H9 (cell line): ENCODE measurements at regions not wholly inside any gene's neighbourhood (a gene's known extent, or its start where the extent isn't known, plus 50 kb on each side); places are given as distances from the start of the nearest gene placed in this dataset.

Experiments
- DNase-seq: peaks from one replicate; pipeline ENCODE4 v3.0.0-alpha.2; 2017
- H2AFZ ChIP-seq: one replicate; pipeline ENCODE4 v1.6.1; 2013; ENCODE audit warnings: mild to moderate bottlenecking, low read length, control low read depth, moderate library complexity
- H2AK5ac ChIP-seq: 2 replicates; pipeline ENCODE4 v1.6.1; 2013; ENCODE audit warnings: low read length, control low read depth, mixed read lengths; ENCODE audit not compliant: insufficient read length
- H2BK120ac ChIP-seq: one replicate; pipeline ENCODE4 v1.6.1; 2013; ENCODE audit warnings: low read depth, mild to moderate bottlenecking, low read length, control low read depth, inconsistent platforms; ENCODE audit not compliant: poor library complexity, severe bottlenecking
- H2BK12ac ChIP-seq: 2 replicates; pipeline ENCODE4 v1.6.1; 2013; ENCODE audit warnings: low read length, control low read depth, mixed read lengths, low read depth; ENCODE audit not compliant: insufficient read length
- H2BK15ac ChIP-seq: 2 replicates; pipeline ENCODE4 v1.6.1; 2013; ENCODE audit warnings: low read depth, low read length, control low read depth
- H2BK20ac ChIP-seq: one replicate; pipeline ENCODE4 v1.6.1; 2013; ENCODE audit warnings: low read depth, mild to moderate bottlenecking, low read length, control low read depth, inconsistent platforms; ENCODE audit not compliant: poor library complexity, severe bottlenecking
- H2BK5ac ChIP-seq: 2 replicates; pipeline ENCODE4 v1.6.1; 2013; ENCODE audit warnings: low read length, control low read depth, mixed read lengths; ENCODE audit not compliant: insufficient read length
- H3K14ac ChIP-seq: 2 replicates; pipeline ENCODE4 v1.6.1; 2013; ENCODE audit warnings: low read length, control low read depth; ENCODE audit not compliant: insufficient read depth
- H3K18ac ChIP-seq: 2 replicates; pipeline ENCODE4 v1.6.1; 2013; ENCODE audit warnings: low read depth, mild to moderate bottlenecking, mixed read lengths, low read length, control low read depth; ENCODE audit not compliant: insufficient read length
- H3K23ac ChIP-seq: 2 replicates; pipeline ENCODE4 v1.6.1; 2013; ENCODE audit warnings: low read length, control low read depth, mixed read lengths, low read depth; ENCODE audit not compliant: insufficient read length
- H3K23me2 ChIP-seq: 2 replicates; pipeline ENCODE4 v1.6.1; 2013; ENCODE audit warnings: low read depth, mild to moderate bottlenecking, mixed read lengths, low read length, control low read depth; ENCODE audit not compliant: insufficient read length, poor library complexity, severe bottlenecking
- H3K27ac ChIP-seq: 2 replicates; pipeline ENCODE4 v1.5.1; 2013; ENCODE audit warnings: low read length, control low read depth, mixed read lengths, low read depth; ENCODE audit not compliant: insufficient read length
- H3K27me3 ChIP-seq: 2 replicates; pipeline ENCODE4 v1.6.1; 2013; ENCODE audit warnings: low read length, control low read depth, inconsistent platforms; ENCODE audit not compliant: insufficient read depth
- H3K4ac ChIP-seq: 2 replicates; pipeline ENCODE4 v1.6.1; 2013; ENCODE audit warnings: low read depth, mild to moderate bottlenecking, control low read depth, inconsistent platforms, low read length, moderate library complexity
- H3K4me1 ChIP-seq: 2 replicates; pipeline ENCODE4 v1.6.1; 2013; ENCODE audit warnings: low read length, control low read depth, inconsistent platforms; ENCODE audit not compliant: insufficient read depth
- H3K4me2 ChIP-seq: 2 replicates; pipeline ENCODE4 v1.6.1; 2013; ENCODE audit warnings: low read length, control low read depth, mixed read lengths; ENCODE audit not compliant: insufficient read length, insufficient read depth
- H3K56ac ChIP-seq: 2 replicates; pipeline ENCODE4 v1.6.1; 2013; ENCODE audit warnings: low read depth, mild to moderate bottlenecking, mixed read lengths, low read length, control low read depth; ENCODE audit not compliant: insufficient read length
- H3K79me1 ChIP-seq: 2 replicates; pipeline ENCODE4 v1.6.1; 2013; ENCODE audit warnings: low read depth, mild to moderate bottlenecking, moderate library complexity, low read length, control low read depth, inconsistent platforms; ENCODE audit not compliant: insufficient read depth, poor library complexity, severe bottlenecking
- H3K79me2 ChIP-seq: 2 replicates; pipeline ENCODE4 v1.6.1; 2013; ENCODE audit warnings: low read length, control low read depth, inconsistent platforms; ENCODE audit not compliant: insufficient read depth
- H3K9ac ChIP-seq: 2 replicates; pipeline ENCODE4 v1.6.1; 2013; ENCODE audit warnings: low read length, control low read depth, mixed read lengths; ENCODE audit not compliant: insufficient read length; ENCODE audit errors: extremely low read depth
- H3K9me3 ChIP-seq: one replicate; pipeline ENCODE4 v1.6.1; 2013; ENCODE audit warnings: low read depth, low read length, inconsistent platforms; ENCODE audit not compliant: control insufficient read depth
- H3T11ph ChIP-seq: one replicate; pipeline ENCODE4 v1.6.1; 2013; ENCODE audit warnings: mild to moderate bottlenecking, low read length, control low read depth, inconsistent platforms
- H4K20me1 ChIP-seq: one replicate; pipeline ENCODE4 v1.6.1; 2013; ENCODE audit not compliant: control insufficient read depth, insufficient read length, insufficient read depth
- H4K5ac ChIP-seq: 2 replicates; pipeline ENCODE4 v1.6.1; 2013; ENCODE audit warnings: low read depth, mild to moderate bottlenecking, mixed read lengths, low read length, control low read depth; ENCODE audit not compliant: insufficient read length
- H4K8ac ChIP-seq: replicated peaks from 2 replicates; pipeline ENCODE4 v1.6.1; 2013; ENCODE audit warnings: low read length, control low read depth, mixed read lengths, low read depth; ENCODE audit not compliant: insufficient read length
- H4K91ac ChIP-seq: 2 replicates; pipeline ENCODE4 v1.6.1; 2013; ENCODE audit warnings: low read depth, mild to moderate bottlenecking, moderate library complexity, mixed read lengths, low read length, control low read depth; ENCODE audit not compliant: insufficient read length
- H3K27ac Mint-ChIP-seq, 3 experiments: 2 replicates in 2 of 3; 3 replicates in 1 of 3; pipeline ENCODE4 v1.8.0; 2020 to 2021; ENCODE audit warnings: mixed read lengths in 3 of 3, mild to moderate bottlenecking in 1 of 3, moderate library complexity in 1 of 3
- H3K27me3 Mint-ChIP-seq: 2 replicates; pipeline ENCODE4 v1.8.0; 2021; ENCODE audit warnings: low read depth, mild to moderate bottlenecking, moderate library complexity, mixed read lengths
- H3K36me3 Mint-ChIP-seq, 3 experiments: 2 replicates in 2 of 3; 3 replicates in 1 of 3; pipeline ENCODE4 v1.8.0; 2020 to 2021; ENCODE audit warnings: low read depth in 3 of 3, mixed read lengths in 3 of 3; ENCODE audit not compliant: insufficient read depth in 1 of 3
- H3K4me1 Mint-ChIP-seq, 2 experiments: 2 replicates each; pipeline ENCODE4 v1.8.0; 2020; ENCODE audit warnings: mixed read lengths in 2 of 2
- H3K4me3 Mint-ChIP-seq, 2 experiments: 2 replicates in 1 of 2; 3 replicates in 1 of 2; pipeline ENCODE4 v1.8.0; 2020 to 2021; ENCODE audit warnings: mild to moderate bottlenecking in 2 of 2, mixed read lengths in 2 of 2, moderate library complexity in 1 of 2
- H3K9me3 Mint-ChIP-seq, 2 experiments: 2 replicates in 1 of 2; 3 replicates in 1 of 2; pipeline ENCODE4 v1.8.0; 2020; ENCODE audit warnings: mild to moderate bottlenecking in 2 of 2, mixed read lengths in 2 of 2, moderate library complexity in 1 of 2
- CTCF ChIP-seq: fragments of 200-600 bp; sonication (generic); conservative IDR thresholded peaks from 3 replicates; pipeline ENCODE4 v1.8.0; 2021; ENCODE audit warnings: antibody characterized with exemption, mild to moderate bottlenecking
- WGBS: extraction: QIAGEN DNeasy Blood & Tissue Kit; methylation state at CpG from one replicate; pipeline ENCODE4 v1.1.7; 2013; ENCODE audit warnings: missing lambda C conversion rate, low lambda C conversion rate, mixed read lengths; ENCODE audit not compliant: insufficient read length; ENCODE audit errors: extremely low coverage; 5-methylcytosine and 5-hydroxymethylcytosine counted together

GRCh38 chr10:43923328-43923727 lies 274.6 kb upstream of the ZNF32 start:
- Histone ChIP-seq H3K27me3 (no peaks in the 10 kb centered on the region), H4K20me1 (no peaks in the 10 kb centered on the region), H3T11ph (no peak overlapping the region), H3K27ac (no peak overlapping the region), H2BK15ac (no peak overlapping the region), H3K23ac (no peak overlapping the region), H3K18ac (no peak overlapping the region), H4K91ac (no peak overlapping the region), H3K14ac (no peak overlapping the region), H2AK5ac (no peak overlapping the region), H2BK20ac (no peak overlapping the region), H2BK12ac (no peak overlapping the region), H4K5ac (no peak overlapping the region), H2AFZ (no peak overlapping the region), H3K4me2 (no peak overlapping the region), H3K4ac (no peak overlapping the region), H3K4me1 (no peaks in the 10 kb centered on the region), H3K79me2 (no peaks in the 10 kb centered on the region), H3K56ac (no peak overlapping the region), H3K79me1 (no peaks in the 10 kb centered on the region), H3K9ac (no peak overlapping the region), H2BK120ac (no peak overlapping the region), H3K9me3 (no peaks in the 10 kb centered on the region), H3K23me2 (no peaks in the 10 kb centered on the region), H2BK5ac (no peak overlapping the region), H4K8ac (no peak overlapping the region)
- peaks cover 19 to 22% of the 10 kb centered on the region in 2 experiments for H3K9me3 Mint-ChIP-seq
- no peaks in the 10 kb centered on the region for H3K4me1 Mint-ChIP-seq
- H3K27me3 Mint-ChIP-seq = peaks cover 9% of the 10 kb centered on the region
- no peak for DNase-seq
- no peak overlapping the region for H3K27ac Mint-ChIP-seq
- no CpG with 5 or more reads among the region's 2 CpGs for WGBS
- peaks cover 0 to 13% (median 0%) of the 10 kb centered on the region in 3 experiments; a peak in 5 of 7 replicates for H3K36me3 Mint-ChIP-seq
- H3K4me3 Mint-ChIP-seq = no peak overlapping the region
- TF ChIP-seq CTCF = no peak
